ENCODE measurements at regions not wholly inside any gene's neighbourhood (a gene's known extent, or its start where the extent isn't known, plus 50 kb on each side); places are given as distances from the start of the nearest gene placed in this dataset.

GRCh38 chr14:83356080-83356479, 1822.4 kb upstream of the SEL1L start:
- DNase-seq (no peak), ATAC-seq (ENCODE audit: low read depth in 2 of 2) (no peak)
- no peak overlapping the region for H3K4me3 Mint-ChIP-seq
- H3K27me3 ChIP-seq (ENCODE audit: control insufficient read depth, insufficient read depth, low read length): no peaks in the 10 kb centered on the region
- H3K36me3 Mint-ChIP-seq: no peaks in the 10 kb centered on the region
- H3K36me3 ChIP-seq (ENCODE audit: control insufficient read depth, insufficient read depth, low read length): no peaks in the 10 kb centered on the region
- H3K9me3 ChIP-seq (ENCODE audit: control insufficient read depth in 2 of 2, low read length in 2 of 2): peaks cover 0 to 2% of the 10 kb centered on the region in 2 experiments
- H3K27ac ChIP-seq (ENCODE audit: insufficient read depth, low read length, poor library complexity, severe bottlenecking): no peak overlapping the region
- H3K27ac Mint-ChIP-seq: no peak overlapping the region
- peaks cover 4 to 23% (median 11%) of the 10 kb centered on the region in 7 donors for H3K9me3 Mint-ChIP-seq
- H3K27me3 Mint-ChIP-seq: no peaks in the 10 kb centered on the region
- no peak overlapping the region for H3K4me3 ChIP-seq (ENCODE audit: low read depth, low read length)
- no peaks in the 10 kb centered on the region for H3K4me1 Mint-ChIP-seq
- H3K4me1 ChIP-seq (ENCODE audit: control insufficient read depth, insufficient read depth, low read length, poor library complexity, severe bottlenecking): no peaks in the 10 kb centered on the region

- no peak for ATAC-seq (ENCODE audit: low read depth in 2 of 2)
- no peaks in the 10 kb centered on the region for H3K36me3 ChIP-seq (ENCODE audit: control insufficient read depth, insufficient read depth, low read length)
- no peak overlapping the region for H3K27ac ChIP-seq (ENCODE audit: insufficient read depth, low read length, poor library complexity, severe bottlenecking)
- H3K9me3 ChIP-seq (ENCODE audit: control insufficient read depth in 2 of 2, low read length in 2 of 2): peaks cover 3 to 6% of the 10 kb centered on the region in 2 experiments
- no peak overlapping the region for H3K4me3 ChIP-seq (ENCODE audit: low read depth, low read length)
- Mint-ChIP-seq H3K27me3 (no peaks in the 10 kb centered on the region), H3K4me3 (no peak overlapping the region), H3K27ac (no peak overlapping the region), H3K9me3 (peaks cover 0 to 40% (median 4%) of the 10 kb centered on the region in 7 donors), H3K36me3 (no peaks in the 10 kb centered on the region), H3K4me1 (no peaks in the 10 kb centered on the region)
- no peaks in the 10 kb centered on the region for H3K4me1 ChIP-seq (ENCODE audit: control insufficient read depth, insufficient read depth, low read length, poor library complexity, severe bottlenecking)
- H3K27me3 ChIP-seq (ENCODE audit: control insufficient read depth, insufficient read depth, low read length): no peaks in the 10 kb centered on the region
- DNase-seq: no peak
Measured at GRCh38 chr14:83372271-83372670, 1838.6 kb upstream of the SEL1L start.

GRCh38 chr14:83379436-83379835, 1845.8 kb upstream of the SEL1L start:
- H3K27ac ChIP-seq (ENCODE audit: insufficient read depth, low read length, poor library complexity, severe bottlenecking): no peak overlapping the region
- H3K4me1 Mint-ChIP-seq: no peaks in the 10 kb centered on the region
- no peaks in the 10 kb centered on the region for H3K27me3 ChIP-seq (ENCODE audit: control insufficient read depth, insufficient read depth, low read length)
- no peaks in the 10 kb centered on the region for H3K27me3 Mint-ChIP-seq
- no peaks in the 10 kb centered on the region for H3K36me3 Mint-ChIP-seq
- H3K4me3 ChIP-seq (ENCODE audit: low read depth, low read length): no peak overlapping the region
- no peak overlapping the region for H3K4me3 Mint-ChIP-seq
- peaks cover 0 to 6% of the 10 kb centered on the region in 2 experiments for H3K9me3 ChIP-seq (ENCODE audit: control insufficient read depth in 2 of 2, low read length in 2 of 2)
- no peak for DNase-seq
- H3K27ac Mint-ChIP-seq: no peak overlapping the region
- H3K9me3 Mint-ChIP-seq: peaks cover 6 to 62% (median 12%) of the 10 kb centered on the region in 7 donors
- H3K4me1 ChIP-seq (ENCODE audit: control insufficient read depth, insufficient read depth, low read length, poor library complexity, severe bottlenecking): no peaks in the 10 kb centered on the region
- H3K36me3 ChIP-seq (ENCODE audit: control insufficient read depth, insufficient read depth, low read length): no peaks in the 10 kb centered on the region
- no peak for ATAC-seq (ENCODE audit: low read depth in 2 of 2)

GRCh38 chr14:83384253-83384652, 1850.6 kb upstream of the SEL1L start:
- H3K36me3 Mint-ChIP-seq: no peaks in the 10 kb centered on the region
- H3K4me3 Mint-ChIP-seq: no peak overlapping the region
- no peaks in the 10 kb centered on the region for H3K4me1 ChIP-seq (ENCODE audit: control insufficient read depth, insufficient read depth, low read length, poor library complexity, severe bottlenecking)
- no peak for ATAC-seq (ENCODE audit: low read depth in 2 of 2)
- no peak overlapping the region for H3K27ac Mint-ChIP-seq
- H3K27me3 ChIP-seq (ENCODE audit: control insufficient read depth, insufficient read depth, low read length): no peaks in the 10 kb centered on the region
- DNase-seq: no peak
- H3K9me3 Mint-ChIP-seq: peaks cover 6 to 54% (median 20%) of the 10 kb centered on the region in 7 donors
- H3K36me3 ChIP-seq (ENCODE audit: control insufficient read depth, insufficient read depth, low read length): no peaks in the 10 kb centered on the region
- no peak overlapping the region for H3K4me3 ChIP-seq (ENCODE audit: low read depth, low read length)
- no peaks in the 10 kb centered on the region for H3K4me1 Mint-ChIP-seq
- H3K9me3 ChIP-seq (ENCODE audit: control insufficient read depth in 2 of 2, low read length in 2 of 2): peaks cover 2 to 11% of the 10 kb centered on the region in 2 experiments
- no peaks in the 10 kb centered on the region for H3K27me3 Mint-ChIP-seq
- no peak overlapping the region for H3K27ac ChIP-seq (ENCODE audit: insufficient read depth, low read length, poor library complexity, severe bottlenecking)

- H3K27ac ChIP-seq (ENCODE audit: insufficient read depth, low read length, poor library complexity, severe bottlenecking): no peak overlapping the region
Measured at GRCh38 chr14:83395321-83395720, 1861.7 kb upstream of the SEL1L start.

GRCh38 chr14:83416476-83416875, 1882.8 kb upstream of the SEL1L start:
- Mint-ChIP-seq H3K27ac (no peak overlapping the region), H3K9me3 (peaks cover 0 to 22% (median 6%) of the 10 kb centered on the region in 7 donors), H3K36me3 (no peaks in the 10 kb centered on the region), H3K4me1 (no peaks in the 10 kb centered on the region), H3K27me3 (no peaks in the 10 kb centered on the region), H3K4me3 (no peak overlapping the region)
- no peak overlapping the region for H3K27ac ChIP-seq (ENCODE audit: insufficient read depth, low read length, poor library complexity, severe bottlenecking)
- no peaks in the 10 kb centered on the region for H3K36me3 ChIP-seq (ENCODE audit: control insufficient read depth, insufficient read depth, low read length)
- H3K9me3 ChIP-seq (ENCODE audit: control insufficient read depth in 2 of 2, low read length in 2 of 2): no peaks in the 10 kb centered on the region
- H3K27me3 ChIP-seq (ENCODE audit: control insufficient read depth, insufficient read depth, low read length): no peaks in the 10 kb centered on the region
- no peak overlapping the region for H3K4me3 ChIP-seq (ENCODE audit: low read depth, low read length)
- ATAC-seq (ENCODE audit: low read depth in 2 of 2) (no peak), DNase-seq (no peak)
- no peaks in the 10 kb centered on the region for H3K4me1 ChIP-seq (ENCODE audit: control insufficient read depth, insufficient read depth, low read length, poor library complexity, severe bottlenecking)

More at GRCh38 chr14:83395321-83395720, 1861.7 kb upstream of the SEL1L start:
- Mint-ChIP-seq H3K27me3 (no peaks in the 10 kb centered on the region), H3K4me3 (no peak overlapping the region), H3K9me3 (peaks cover 0 to 6% (median 2%) of the 10 kb centered on the region in 7 donors), H3K36me3 (no peaks in the 10 kb centered on the region), H3K4me1 (no peaks in the 10 kb centered on the region), H3K27ac (no peak overlapping the region)
- H3K36me3 ChIP-seq (ENCODE audit: control insufficient read depth, insufficient read depth, low read length): no peaks in the 10 kb centered on the region
- H3K4me1 ChIP-seq (ENCODE audit: control insufficient read depth, insufficient read depth, low read length, poor library complexity, severe bottlenecking): no peaks in the 10 kb centered on the region
- ATAC-seq (ENCODE audit: low read depth in 2 of 2) (no peak), DNase-seq (no peak)
- H3K4me3 ChIP-seq (ENCODE audit: low read depth, low read length): no peak overlapping the region
- peaks cover 0 to 4% of the 10 kb centered on the region in 2 experiments for H3K9me3 ChIP-seq (ENCODE audit: control insufficient read depth in 2 of 2, low read length in 2 of 2)
- no peaks in the 10 kb centered on the region for H3K27me3 ChIP-seq (ENCODE audit: control insufficient read depth, insufficient read depth, low read length)

- Mint-ChIP-seq H3K36me3 (no peaks in the 10 kb centered on the region), H3K4me3 (no peak overlapping the region), H3K4me1 (no peaks in the 10 kb centered on the region), H3K9me3 (peaks cover 0 to 22% (median 1%) of the 10 kb centered on the region in 7 donors), H3K27me3 (no peaks in the 10 kb centered on the region), H3K27ac (no peak overlapping the region)
- H3K27me3 ChIP-seq (ENCODE audit: control insufficient read depth, insufficient read depth, low read length): no peaks in the 10 kb centered on the region
- no peaks in the 10 kb centered on the region for H3K9me3 ChIP-seq (ENCODE audit: control insufficient read depth in 2 of 2, low read length in 2 of 2)
- H3K4me3 ChIP-seq (ENCODE audit: low read depth, low read length): no peak overlapping the region
- DNase-seq: no peak
- H3K36me3 ChIP-seq (ENCODE audit: control insufficient read depth, insufficient read depth, low read length): no peaks in the 10 kb centered on the region
- no peaks in the 10 kb centered on the region for H3K4me1 ChIP-seq (ENCODE audit: control insufficient read depth, insufficient read depth, low read length, poor library complexity, severe bottlenecking)
- no peak overlapping the region for H3K27ac ChIP-seq (ENCODE audit: insufficient read depth, low read length, poor library complexity, severe bottlenecking)
- ATAC-seq (ENCODE audit: low read depth in 2 of 2): no peak
Measured at GRCh38 chr14:83419420-83419819, 1885.8 kb upstream of the SEL1L start.

GRCh38 chr14:83421711-83422110, 1888.1 kb upstream of the SEL1L start:
- DNase-seq (no peak), ATAC-seq (ENCODE audit: low read depth in 2 of 2) (no peak)
- Histone ChIP-seq H3K4me3 (ENCODE audit: low read depth, low read length) (no peak overlapping the region), H3K4me1 (ENCODE audit: control insufficient read depth, insufficient read depth, low read length, poor library complexity, severe bottlenecking) (no peaks in the 10 kb centered on the region), H3K27me3 (ENCODE audit: control insufficient read depth, insufficient read depth, low read length) (no peaks in the 10 kb centered on the region), H3K27ac (ENCODE audit: insufficient read depth, low read length, poor library complexity, severe bottlenecking) (no peak overlapping the region), H3K36me3 (ENCODE audit: control insufficient read depth, insufficient read depth, low read length) (no peaks in the 10 kb centered on the region), H3K9me3 (ENCODE audit: control insufficient read depth in 2 of 2, low read length in 2 of 2) (peaks cover 0 to 6% of the 10 kb centered on the region in 2 experiments)
- Mint-ChIP-seq H3K27ac (no peak overlapping the region), H3K9me3 (peaks cover 0 to 21% (median 6%) of the 10 kb centered on the region in 7 donors), H3K27me3 (no peaks in the 10 kb centered on the region), H3K4me1 (no peaks in the 10 kb centered on the region), H3K36me3 (no peaks in the 10 kb centered on the region), H3K4me3 (no peak overlapping the region)
